GM21423 (cell line): ENCODE measurements at regions not wholly inside any gene's neighbourhood (a gene's known extent, or its start where the extent isn't known, plus 50 kb on each side); places are given as distances from the start of the nearest gene placed in this dataset.

Experiments
- ATAC-seq: cut with Tn5 transposase; IDR thresholded peaks from one replicate; pipeline ENCODE4 v1.9.1; 2021; ENCODE audit warnings: mild to moderate bottlenecking, moderate library complexity; ENCODE audit not compliant: unreplicated experiment

GRCh38 chr7:25358926-25359325, 130.6 kb upstream of the NPVF start:
- ATAC-seq: no peak

- no peak for ATAC-seq
Measured at GRCh38 chr7:25359471-25360059, 131.3 kb upstream of the NPVF start.

- no peak for ATAC-seq
Measured at GRCh38 chr7:25360451-25360850, 132.2 kb upstream of the NPVF start.

GRCh38 chr7:25361387-25361786, 133.1 kb upstream of the NPVF start:
- no peak for ATAC-seq

- ATAC-seq: no peak
Measured at GRCh38 chr7:25361863-25362262, 133.6 kb upstream of the NPVF start.

GRCh38 chr7:25368599-25369201, 140.4 kb upstream of the NPVF start:
- ATAC-seq: no peak

GRCh38 chr7:25369786-25370185, 141.5 kb upstream of the NPVF start:
- ATAC-seq: no peak

GRCh38 chr7:25371972-25372371, 143.7 kb upstream of the NPVF start:
- ATAC-seq: no peak

GRCh38 chr7:25375805-25376600, 147.7 kb upstream of the NPVF start:
- no peak for ATAC-seq

GRCh38 chr7:25379351-25380300, 151.3 kb upstream of the NPVF start:
- no peak for ATAC-seq

GRCh38 chr7:25381818-25382589, 153.7 kb upstream of the NPVF start:
- no peak for ATAC-seq

- ATAC-seq: no peak
Measured at GRCh38 chr7:25382869-25383268, 154.6 kb upstream of the NPVF start.

- no peak for ATAC-seq
Measured at GRCh38 chr7:25383402-25383801, 155.1 kb upstream of the NPVF start.

GRCh38 chr7:25384788-25385505, 156.7 kb upstream of the NPVF start:
- no peak for ATAC-seq

GRCh38 chr7:25385506-25386136, 157.3 kb upstream of the NPVF start:
- ATAC-seq: no peak

GRCh38 chr7:25386311-25386744, 158.0 kb upstream of the NPVF start:
- ATAC-seq: no peak

GRCh38 chr7:25388681-25389080, 160.4 kb upstream of the NPVF start:
- ATAC-seq: no peak

GRCh38 chr7:25389489-25390106, 161.3 kb upstream of the NPVF start:
- ATAC-seq: no peak
